MV-4-11 (cell line): ENCODE measurements at regions not wholly inside any gene's neighbourhood (a gene's known extent, or its start where the extent isn't known, plus 50 kb on each side); places are given as distances from the start of the nearest gene placed in this dataset.
"Not testable (repeated sequence)": the region's sequence is repeated elsewhere in the genome, so short reads cannot be mapped to it uniquely, and the experiment has no call there.

Experiments used
- DNase-seq: peaks from one replicate; lab custom pipeline; 2025; lab: John Stamatoyannopoulos, UW

DNA sequence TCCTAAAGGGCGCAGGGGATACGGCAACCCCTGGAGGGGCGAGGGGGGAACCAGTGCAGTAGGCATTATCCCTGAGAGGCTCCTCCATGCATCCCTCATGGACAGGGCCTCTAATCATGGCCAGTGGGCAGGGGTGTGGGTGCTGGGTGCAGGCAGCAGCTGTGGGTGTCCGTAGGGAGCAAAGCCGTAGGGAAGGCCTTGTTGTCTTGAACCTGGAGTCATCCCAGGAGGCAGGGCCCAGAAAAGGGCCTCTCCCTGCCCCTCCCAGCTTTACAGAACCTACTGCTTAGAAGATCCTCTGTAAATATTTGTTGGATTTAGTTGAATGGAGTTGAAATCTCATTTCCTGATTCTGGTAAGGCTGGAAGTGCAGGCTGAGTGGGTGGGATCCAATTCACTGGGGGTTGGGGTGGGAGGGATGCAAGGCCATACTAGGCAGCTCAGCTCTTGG is 207.0 kb upstream of the HAAO start:
- DNase-seq, result no peak

DNA sequence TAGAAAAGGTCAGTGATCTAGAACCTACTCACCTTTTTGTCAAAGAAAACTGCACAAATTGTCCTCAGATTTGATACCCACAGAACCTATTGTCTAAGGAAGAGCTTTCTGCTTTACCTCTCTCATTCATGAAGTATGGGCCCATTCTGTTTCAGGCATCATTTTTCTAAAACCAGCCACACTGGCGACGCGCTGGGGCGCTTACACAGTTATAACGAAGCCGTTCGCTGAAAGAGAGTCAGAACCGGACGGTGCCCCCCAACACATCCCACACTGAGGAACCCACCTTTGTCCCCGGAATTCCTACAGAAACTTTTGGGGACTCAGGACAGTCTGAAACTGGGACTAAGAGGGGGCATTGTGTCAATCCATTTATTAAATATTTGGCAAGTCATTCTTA is 206.3 kb upstream of the HAAO start:
- no peak for DNase-seq

DNA sequence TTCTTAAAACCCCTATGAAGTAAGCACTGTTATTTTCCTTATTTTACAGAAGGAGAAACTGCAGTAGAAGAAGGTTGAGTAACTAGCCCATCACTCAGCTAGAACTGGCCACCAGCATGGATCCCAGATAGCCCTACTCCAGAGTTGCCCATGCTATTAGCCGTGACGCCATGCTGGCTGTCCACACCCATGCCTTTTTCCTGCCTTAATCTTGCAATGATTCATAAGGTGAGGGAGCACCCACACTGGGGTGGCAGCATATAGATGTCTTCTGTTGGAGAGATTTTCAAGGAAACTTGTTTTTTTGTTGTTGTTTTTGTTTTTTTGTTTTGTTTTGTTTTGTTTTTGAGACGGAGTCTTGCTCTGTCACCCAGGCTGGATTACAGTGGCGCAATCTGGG is 204.1 kb upstream of the HAAO start:
- no peak for DNase-seq

DNA sequence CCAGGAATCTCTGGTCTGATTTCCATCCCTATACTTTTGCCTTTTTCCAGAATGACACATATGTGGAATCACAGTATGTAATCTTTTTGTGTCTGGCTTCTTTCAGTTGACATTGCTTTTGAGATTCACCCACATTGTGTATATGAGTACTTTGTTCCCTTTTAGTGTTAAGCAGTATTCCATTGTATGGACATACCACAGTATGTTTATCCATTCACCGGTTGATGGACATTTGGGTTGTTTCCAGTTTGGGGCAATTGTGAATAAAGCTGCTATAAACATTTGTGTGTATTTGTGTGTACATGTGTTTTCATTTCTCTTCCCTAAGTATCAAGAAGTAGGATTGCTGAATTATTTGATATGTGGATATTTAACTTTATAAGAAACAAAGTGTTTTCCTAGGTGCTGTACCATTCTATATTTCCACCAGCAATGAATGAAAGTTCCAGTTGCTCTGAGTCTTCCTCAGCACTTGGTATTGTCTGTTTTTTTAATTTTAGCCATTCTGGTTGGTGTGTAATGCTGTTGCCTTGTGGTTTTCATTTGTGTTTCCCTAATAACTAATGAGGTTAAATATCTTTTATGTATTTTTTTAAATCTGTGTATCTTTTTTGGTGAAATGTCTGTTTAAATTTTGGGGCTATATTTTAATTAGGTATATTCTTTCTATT is 203.5 kb upstream of the HAAO start:
- no peak for DNase-seq

DNA sequence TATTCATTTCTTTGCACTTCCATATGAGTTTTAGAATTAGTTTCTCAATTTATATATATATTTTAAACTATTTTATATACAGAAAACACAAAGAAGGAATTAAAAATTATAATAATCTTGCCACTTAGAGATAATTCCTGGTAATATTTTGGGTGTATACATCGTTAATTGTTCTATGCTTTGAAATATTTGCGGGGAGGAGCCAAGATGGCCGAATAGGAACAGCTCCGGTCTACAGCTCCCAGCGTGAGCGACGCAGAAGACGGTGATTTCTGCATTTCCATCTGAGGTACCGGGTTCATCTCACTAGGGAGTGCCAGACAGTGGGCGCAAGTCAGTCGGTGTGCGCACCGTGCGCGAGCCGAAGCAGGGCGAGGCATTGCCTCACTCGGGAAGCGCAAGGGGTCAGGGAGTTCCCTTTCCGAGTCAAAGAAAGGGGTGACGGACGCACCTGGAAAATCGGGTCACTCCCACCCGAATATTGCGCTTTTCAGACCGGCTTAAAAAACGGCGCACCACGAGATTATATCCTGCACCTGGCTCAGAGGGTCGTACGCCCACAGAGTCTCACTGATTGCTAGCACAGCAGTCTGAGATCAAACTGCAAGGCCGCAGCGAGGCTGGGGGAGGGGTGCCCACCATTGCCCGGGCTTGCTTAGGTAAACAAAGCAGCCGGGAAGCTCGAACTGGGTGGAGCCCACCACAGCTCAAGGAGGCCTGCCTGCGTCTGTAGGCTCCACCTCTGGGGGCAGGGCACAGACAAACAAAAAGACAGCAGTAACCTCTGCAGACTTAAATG is 197.1 kb upstream of the HAAO start:
- not testable (repeated sequence) for DNase-seq

DNA sequence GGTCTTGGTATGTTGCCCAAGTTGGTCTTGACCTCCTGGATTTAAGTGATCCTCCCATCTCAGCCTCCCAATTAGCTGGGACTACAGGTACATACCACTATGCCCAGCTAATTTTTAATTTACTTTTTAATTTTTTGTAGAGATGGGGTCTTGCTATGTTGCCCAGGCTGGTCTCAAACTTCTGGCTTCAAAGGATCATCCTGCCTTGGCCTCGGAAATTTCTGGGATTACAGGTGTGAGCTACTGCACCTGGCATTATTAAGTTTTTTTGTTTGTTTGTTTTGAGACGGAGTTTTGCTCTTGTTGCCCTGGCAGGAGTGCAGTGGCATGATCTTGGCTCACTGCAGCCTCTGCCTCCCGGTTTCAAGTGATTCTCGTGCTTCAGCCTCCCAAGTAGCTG is 195.7 kb upstream of the HAAO start:
- DNase-seq, result not testable (repeated sequence)

DNA sequence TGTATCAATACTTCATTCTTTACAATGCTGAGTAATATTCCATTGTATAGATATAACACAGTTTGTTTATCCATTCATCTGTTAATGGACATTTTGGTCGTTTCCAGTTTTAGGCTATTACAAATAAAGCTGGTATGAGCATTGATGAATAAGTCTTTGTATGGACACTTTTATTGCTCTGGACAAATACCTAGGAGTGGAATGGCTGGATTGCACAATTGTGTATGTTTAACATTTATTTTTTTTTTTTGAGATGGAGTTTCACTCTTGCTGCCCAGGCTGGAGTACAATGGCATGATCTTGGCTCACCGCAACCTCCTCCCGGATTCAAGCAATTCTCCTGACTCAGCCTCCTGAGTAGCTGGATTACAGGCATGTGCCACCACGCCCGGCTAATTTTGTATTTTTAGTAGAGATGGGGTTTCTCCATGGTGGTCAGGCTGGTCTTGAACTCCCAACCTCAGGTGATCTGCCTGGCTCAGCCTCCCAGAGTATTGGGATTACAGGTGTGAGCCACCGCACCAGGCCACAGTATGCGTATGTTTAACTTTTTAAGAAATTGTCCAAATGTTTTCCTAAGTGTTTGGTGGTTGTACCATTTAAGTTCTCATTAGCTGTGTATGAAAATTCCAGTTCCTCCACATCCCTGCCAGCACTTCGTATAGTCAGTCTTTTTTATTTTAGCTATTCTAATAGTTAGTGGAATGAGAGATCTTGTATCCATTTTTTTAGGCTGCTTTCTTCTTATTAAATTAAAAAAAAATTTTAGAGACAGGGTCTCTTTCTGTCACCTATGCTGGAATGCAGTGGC is 194.9 kb upstream of the HAAO start:
- DNase-seq, result no peak

DNA sequence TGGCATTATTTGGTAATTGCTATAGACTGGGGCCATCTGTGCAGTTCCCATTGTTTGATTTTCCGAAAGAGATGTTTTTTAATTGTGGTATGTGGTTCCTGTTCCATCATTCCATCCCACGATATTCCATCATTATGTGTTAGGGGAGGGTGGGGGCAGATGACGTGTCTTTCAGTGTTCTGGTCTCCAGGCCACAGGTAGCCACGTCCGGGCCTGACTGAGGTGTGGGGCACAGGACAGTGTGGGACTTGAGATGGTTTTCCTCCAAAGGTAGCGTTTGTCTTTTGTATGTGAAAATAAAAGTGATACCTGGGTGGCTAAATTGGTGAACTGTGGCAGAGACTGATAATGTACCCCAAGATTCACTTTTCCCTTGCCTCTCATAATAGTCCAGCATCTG is 192.2 kb upstream of the HAAO start:
- no peak for DNase-seq

DNA sequence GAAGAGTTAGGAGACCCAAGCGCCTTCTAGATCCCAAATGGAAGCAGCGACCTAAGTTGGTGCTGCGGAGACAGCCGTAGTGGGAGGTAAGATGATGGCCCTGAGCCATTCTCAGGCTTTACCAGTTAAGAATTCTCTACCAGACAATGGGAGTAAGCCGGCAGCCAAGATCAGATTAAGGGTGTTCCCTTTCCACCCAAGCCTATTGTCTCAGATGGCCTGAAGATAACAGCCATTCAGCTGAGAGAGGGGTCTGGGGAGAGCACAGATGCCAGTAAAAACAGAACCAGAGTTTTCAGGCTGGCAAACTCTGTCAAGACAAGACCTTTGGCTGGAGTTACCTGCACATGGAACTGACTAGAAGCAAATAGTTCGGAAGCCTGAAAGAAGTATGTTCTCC is 191.7 kb upstream of the HAAO start:
- no peak for DNase-seq

DNA sequence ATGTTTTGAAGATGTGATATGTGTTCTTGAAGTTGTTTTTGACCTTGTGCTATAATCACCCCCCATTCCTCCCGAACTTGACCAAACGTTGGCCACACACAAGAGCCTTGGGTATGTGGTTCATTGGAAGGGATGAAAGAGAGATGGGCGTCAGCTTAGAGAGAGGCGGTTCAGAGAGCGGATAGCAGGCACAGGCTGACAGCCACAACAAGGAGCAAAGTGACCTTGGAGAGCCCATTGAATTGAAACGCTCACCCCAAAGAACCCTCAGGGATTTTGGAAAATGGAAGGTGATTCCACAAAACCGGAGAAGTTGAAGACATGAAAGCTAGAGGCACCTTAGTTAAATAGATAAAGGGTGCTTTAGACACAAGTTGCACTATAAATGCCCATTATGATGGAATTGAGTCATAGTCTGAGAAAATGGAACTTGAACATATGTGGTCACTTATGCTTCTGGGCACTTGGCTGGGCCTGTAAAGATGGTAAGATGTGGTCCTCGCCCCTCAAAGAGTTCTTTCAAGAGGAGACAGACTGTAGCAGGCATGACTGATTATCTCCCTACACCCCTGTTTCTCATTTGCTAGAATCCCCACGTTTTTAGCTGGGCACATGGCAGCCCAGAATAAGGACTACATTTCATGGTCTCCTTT is 188.5 kb upstream of the HAAO start:
- peak; percentile 49 for DNase-seq

DNA sequence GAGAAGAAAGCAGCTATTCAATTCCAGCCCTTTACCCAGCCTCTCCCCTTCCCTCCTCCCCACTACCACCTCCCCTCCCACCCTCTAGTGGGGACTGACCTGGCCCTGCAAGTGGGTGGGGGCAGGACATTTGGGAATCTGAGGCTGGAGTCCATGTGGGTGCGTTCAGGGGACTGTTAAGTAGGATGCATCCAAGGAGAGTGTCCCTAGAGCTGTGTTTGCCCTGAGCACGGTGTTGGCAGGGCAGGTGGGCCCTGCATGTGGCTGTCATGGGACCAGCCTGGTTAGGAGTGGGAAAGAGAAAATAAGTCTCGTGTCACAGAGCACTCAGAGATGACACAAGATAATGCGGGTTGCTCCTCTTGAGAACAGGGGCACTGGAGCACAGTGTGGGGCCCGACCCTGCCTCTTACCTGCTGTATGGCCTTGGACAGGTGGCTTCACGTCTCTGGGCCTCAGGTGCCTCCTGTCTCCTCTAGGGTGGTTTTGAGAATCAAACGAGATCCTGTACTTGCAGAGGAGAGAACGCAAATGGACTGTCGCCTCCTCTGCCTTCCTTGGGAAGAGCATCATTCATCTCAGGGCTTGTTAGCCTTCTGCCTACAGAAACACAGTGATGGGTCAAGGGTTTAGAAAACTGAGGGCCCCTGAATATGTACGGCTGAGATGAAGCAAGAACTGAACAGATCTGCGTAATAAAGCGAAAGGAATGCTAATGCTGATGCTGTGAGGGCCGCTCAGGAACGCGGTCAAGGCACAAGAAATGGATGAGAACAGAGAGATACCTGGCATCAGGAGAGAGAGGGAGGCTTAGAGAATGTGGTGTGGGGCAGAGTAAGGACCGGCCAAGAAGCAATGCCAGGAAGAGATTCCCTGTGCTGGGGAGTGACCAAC is 187.7 kb upstream of the HAAO start:
- DNase-seq, result no peak

DNA sequence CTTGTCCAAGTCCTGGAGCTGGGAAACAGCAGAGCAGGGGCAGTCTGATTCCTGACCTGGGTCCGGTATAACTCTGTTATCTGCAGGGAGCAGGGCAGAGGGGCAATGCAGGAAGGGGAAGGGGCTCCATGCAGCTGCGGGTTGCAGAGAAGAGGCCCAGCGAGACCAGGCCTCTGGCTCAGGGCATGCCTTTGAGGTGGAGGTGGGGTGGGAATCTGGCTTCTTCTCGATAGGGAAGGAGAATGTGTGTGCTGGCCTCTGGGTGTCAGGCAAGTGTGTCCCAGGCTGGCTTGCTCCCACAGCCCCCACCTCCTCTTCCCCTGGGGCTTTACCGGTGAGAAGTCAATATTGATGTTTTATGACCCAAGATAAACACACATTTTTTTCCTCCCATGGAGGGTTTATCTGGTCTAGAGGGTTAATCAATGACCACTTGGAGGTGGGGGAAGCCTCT is 187.1 kb upstream of the HAAO start:
- DNase-seq, result no peak

DNA sequence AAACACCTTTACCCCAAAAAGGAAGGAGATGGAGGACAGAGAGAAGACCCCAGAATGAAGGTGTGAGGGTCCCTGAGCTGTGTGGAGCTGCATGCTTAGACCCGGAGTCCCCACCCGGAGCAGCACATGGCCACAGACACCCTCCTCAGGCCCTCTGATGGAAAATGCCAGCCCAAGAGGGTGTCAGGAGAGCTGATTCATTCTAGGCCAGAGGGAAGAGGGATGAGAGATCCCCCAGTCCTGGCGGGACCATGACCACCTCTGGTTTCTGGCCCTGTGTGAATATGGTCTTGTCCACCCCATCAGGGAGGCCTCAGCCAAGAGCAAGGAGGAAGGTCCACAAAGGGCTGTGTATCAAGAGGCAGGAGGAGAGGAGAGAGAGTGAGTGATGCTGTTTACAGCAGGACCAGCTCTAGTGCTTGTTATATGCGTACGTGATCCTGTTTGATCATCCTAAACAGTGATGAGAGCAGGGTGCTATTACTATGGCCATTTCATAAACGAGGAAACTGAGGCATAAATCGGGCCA is 186.6 kb upstream of the HAAO start:
- DNase-seq, result no peak

DNA sequence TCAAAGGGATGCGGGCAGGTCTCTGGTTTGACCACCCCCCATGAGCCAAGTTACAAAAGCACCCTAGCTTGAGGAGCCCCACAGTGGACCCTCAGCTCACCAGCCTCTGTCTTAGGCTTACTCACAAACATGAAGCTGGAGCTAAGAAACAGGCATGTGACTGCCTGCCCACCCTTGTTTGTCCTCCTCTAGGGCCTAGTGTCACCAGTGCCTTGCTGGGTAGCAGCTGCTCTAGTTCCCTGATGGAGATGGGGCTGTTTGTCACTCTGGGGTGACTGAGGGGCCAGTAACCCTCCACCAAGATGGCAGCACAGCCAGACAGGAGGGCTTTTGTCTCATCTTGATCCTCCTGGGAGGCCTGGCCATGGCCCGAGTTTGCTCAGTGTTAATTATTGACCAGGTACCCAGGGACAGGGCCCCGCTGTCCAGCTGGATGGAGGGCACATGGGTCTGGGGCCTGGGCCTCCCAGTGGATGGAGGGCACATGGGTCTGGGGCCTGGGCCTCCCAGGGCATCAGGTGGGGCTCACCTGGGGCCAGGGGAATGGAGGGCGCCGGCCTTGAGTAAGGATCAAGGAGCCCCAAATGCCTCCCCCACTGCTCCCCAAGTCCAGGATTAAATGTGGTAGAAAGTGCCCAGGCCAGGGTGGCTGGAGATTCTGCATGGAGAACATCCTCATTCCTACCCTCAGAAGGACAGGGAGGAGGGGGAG is 185.9 kb upstream of the HAAO start:
- no peak for DNase-seq

DNA sequence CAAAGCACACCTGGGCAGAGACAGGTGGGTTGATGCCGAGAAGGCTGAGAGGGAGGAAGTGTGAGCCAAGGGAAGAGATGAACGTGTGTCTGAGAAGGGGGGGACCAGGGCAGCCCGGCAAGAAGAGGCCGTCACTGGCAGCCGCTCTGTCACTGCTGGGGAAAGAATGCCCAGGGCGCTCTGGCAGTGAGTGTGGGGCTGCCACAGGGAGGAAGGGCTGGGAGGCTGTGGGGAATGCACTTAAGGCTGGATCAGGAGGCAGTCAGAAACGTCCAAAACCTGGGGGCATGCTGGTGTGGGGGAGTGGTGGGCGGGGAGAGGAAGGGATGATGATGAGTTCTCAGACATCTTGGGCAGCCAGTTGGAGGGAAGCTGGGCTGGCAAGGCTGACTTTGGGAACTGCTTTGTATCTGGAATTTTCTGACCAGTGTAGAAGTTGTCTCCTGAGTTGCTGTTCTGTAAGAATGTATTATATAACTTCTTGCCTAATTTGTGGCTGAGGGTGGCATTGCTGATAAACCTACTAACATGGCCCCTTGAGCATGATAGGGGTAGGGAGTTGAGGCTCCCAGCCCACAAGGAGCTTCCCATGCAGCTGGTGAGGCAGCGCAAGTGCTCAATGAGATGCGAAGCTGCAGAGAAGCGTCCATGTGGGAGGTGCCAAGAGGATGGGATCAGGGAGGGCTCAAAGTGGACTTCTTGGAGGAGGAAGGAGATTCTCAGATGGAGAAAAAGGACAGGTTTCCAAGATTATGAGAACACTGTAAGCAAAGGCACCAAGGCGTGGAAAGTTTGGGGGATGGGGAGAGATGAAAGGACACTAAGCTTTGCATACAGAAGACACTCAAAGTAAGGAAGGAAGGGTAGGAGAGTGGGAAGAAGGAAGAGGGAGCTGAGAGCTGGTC is 185.1 kb upstream of the HAAO start:
- no peak for DNase-seq

DNA sequence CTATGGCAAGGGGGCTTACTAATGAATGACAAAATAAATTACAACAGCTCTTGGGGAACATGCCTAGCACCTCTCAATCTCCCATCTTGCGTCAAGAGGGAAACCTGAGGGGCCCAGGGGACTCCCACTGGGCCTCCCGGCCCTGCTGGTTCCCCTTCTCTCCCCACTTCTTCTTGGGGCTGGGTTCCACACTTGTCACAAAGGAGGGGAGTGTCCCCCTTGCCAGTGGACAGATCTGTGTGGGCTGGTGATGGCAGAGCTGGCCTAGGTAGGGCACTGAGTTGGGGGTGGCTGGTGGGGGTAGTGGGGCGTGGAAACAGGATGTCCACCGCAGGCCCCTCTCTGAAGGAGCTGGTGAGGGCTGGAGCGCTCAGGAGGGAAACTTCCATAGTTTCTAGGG is 184.0 kb upstream of the HAAO start:
- DNase-seq, result no peak

DNA sequence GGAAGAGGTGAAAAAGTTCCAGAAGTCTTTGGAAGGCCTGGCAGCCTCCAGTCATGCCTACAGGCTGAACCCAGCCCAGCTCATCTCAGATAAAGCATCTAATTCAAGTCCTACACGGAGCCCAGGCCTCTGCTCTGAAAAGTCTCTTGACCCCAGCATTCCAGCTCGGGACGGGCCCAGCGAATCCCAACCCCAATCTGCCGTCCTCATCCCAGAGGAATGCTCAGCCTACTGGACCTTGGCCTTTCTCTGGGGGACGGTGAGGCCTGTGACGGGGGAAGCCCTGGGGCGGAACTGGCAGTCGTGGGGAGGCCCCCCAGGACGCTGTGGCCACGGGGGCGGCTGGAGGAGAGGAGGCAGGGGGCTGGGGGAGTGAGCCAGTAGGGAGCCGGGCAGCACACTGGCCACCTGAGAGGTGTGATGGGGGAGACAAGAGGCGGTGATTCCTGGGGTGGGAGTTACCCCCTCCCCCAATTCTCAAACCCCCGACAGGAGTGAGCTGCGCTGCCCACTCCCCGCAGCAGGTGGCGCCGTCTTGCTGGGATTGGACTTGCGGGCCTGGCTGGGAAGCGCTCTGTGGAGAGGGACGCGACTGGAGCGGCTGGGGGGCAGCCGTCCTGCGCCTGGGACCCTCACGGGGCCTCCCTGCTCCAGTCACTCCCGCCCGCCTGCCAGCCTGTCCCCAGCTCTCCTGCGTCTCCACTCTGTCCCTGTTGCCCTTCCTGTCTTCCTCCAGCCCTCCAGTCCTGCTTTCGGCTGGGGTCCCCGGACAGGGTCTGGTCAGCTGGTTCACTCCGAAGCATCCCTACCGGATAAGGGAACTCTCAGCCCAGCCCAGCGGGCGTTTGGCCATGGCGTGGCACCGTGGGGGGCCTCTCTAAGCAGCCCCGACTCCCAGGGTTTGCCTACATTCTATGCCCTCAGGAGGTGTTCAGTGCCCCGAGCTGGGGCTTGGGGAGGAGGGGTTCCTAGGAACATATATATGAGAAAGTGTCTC is 182.6 kb upstream of the HAAO start:
- peak; percentile 29 for DNase-seq

DNA sequence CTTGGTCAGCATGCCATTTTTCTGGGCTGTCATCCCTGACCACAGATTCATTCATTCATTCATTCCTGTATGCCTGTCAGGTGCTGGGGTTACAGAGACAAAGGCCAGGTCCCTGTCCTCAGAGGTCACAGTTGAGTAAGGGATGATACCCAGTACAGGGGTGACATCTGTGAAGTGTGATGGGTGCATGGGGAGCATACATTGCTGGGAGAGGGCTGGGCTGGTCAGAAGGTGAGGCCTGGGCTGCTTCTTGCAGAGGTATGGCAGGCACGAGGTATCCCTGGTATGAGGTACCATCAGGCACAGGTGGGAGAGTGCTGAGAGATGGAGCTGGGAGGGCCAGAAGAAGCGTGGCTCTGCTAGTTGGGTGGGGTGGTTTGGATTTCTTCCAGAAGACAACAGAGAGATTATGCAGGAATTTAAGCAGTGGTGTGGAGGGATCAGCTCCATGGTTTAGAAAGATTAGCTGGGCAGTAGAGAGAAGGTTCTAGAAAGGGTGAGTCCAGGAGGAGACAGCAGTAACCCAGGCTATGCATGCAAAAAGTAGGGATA is 181.9 kb upstream of the HAAO start:
- no peak for DNase-seq
